ENCODE measurements at regions not wholly inside any gene's neighbourhood (a gene's known extent, or its start where the extent isn't known, plus 50 kb on each side); places are given as distances from the start of the nearest gene placed in this dataset.

DNA sequence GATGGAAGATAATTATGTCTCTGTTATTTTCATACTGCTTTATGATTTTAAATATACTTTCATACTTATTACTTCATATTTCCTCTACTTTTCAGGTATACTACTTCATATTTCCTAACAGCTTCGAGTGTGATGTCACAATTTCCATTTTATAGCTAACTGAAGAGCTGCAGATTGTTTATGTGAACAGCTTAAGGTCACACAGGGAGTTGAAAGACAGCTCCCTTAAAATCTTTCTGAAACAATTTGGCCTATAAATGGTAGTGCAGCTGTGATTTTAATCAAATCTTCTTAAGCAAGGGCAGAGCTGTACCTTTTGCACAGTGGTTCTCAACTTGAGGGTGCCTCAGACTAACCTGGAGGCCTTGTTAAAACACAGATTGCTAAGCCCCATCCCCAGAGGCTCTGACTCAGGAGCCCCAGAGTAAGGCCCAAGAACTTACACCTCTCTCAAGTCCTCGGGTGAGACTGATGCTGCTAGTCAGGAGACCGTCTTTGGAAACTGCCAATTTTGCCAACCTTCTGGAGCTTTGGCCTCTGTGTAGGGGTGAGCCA is 347.0 kb upstream of the HSF2 start:
- no peak for TF ChIP-seq POLR2AphosphoS5 (IDR thresholded peaks at IDR 0.05)
- no peak for TF ChIP-seq EZH2 (IDR thresholded peaks at IDR 0.05; ENCODE audit: borderline replicate concordance, insufficient read depth, low read length, poor library complexity, severe bottlenecking)
